ENCODE measurements at regions not wholly inside any gene's neighbourhood (a gene's known extent, or its start where the extent isn't known, plus 50 kb on each side); places are given as distances from the start of the nearest gene placed in this dataset.

DNA sequence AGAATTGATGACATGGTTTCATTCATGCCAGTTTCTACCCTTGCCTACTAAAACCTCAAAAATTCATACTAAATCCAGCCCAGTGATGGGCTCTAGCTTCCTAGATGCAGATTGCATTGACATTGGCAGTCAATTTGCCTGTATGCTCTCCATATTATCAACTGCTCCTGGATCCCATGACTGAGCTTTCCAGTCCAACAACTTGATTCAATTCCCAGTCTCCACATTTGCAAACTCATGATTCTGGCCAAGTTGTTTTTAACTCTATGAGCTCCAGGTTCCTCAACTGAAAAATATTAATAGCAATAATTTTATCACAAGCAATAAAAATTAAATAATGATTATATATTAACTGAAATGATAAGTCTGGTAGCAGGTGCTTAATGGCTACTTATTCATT lies 51.0 kb upstream of the DSC1 start:
- Histone ChIP-seq H3K36me3 (ENCODE audit: control insufficient read depth, insufficient read depth, low read length) (no peaks in the 10 kb centered on the region), H3K4me2 (ENCODE audit: insufficient read depth, low read length) (no peak overlapping the region), H3K79me2 (ENCODE audit: control insufficient read depth, insufficient read depth, low read length) (no peaks in the 10 kb centered on the region), H3K27me3 (ENCODE audit: control insufficient read depth in 2 of 2, insufficient read depth in 2 of 2, low read length in 2 of 2) (no peaks in the 10 kb centered on the region), H3K9me1 (ENCODE audit: control insufficient read depth, insufficient read depth, low read length) (no peaks in the 10 kb centered on the region), H3K4me1 (replicated peaks in 1 of 2; ENCODE audit: control insufficient read depth in 2 of 2, insufficient read depth in 2 of 2, low read length in 2 of 2) (no peaks in the 10 kb centered on the region), H3K9ac (ENCODE audit: insufficient read depth in 1 of 2, low read depth in 2 of 2, low read length in 2 of 2) (no peak overlapping the region), H2AFZ (ENCODE audit: low read depth, low read length) (no peak overlapping the region), H4K20me1 (replicated peaks; ENCODE audit: control insufficient read depth, insufficient read depth, low read length) (no peaks in the 10 kb centered on the region), H3K9me3 (replicated peaks; ENCODE audit: control insufficient read depth, insufficient read depth, low read depth, low read length) (no peaks in the 10 kb centered on the region), H3K27ac (ENCODE audit: extremely low read depth, low read depth, low read length) (no peak overlapping the region), H3K4me3 (no peak overlapping the region)
- FAIRE-seq (no peak), DNase-seq (ENCODE audit: extremely low read depth in 1 of 4, low spot score in 3 of 4) (no peak), ATAC-seq (no peak)
- in situ Hi-C loops (cut with MboI): no loop called here
- no TSS peak for BruUV-seq (replicated peaks)
- no peak for TF ChIP-seq COPS2 (conservative IDR thresholded peaks at IDR 0.05)
- TF ChIP-seq MBD2 (IDR thresholded peaks at IDR 0.05; ENCODE audit: borderline replicate concordance, low read depth): no peak
- intact Hi-C loops (cut with micrococcal nuclease): no loop called here
- CTCF ChIA-PET (ENCODE audit: low intra/inter-chr PET ratio): no interaction called here
- POLR2A ChIA-PET: no interaction called here

DNA sequence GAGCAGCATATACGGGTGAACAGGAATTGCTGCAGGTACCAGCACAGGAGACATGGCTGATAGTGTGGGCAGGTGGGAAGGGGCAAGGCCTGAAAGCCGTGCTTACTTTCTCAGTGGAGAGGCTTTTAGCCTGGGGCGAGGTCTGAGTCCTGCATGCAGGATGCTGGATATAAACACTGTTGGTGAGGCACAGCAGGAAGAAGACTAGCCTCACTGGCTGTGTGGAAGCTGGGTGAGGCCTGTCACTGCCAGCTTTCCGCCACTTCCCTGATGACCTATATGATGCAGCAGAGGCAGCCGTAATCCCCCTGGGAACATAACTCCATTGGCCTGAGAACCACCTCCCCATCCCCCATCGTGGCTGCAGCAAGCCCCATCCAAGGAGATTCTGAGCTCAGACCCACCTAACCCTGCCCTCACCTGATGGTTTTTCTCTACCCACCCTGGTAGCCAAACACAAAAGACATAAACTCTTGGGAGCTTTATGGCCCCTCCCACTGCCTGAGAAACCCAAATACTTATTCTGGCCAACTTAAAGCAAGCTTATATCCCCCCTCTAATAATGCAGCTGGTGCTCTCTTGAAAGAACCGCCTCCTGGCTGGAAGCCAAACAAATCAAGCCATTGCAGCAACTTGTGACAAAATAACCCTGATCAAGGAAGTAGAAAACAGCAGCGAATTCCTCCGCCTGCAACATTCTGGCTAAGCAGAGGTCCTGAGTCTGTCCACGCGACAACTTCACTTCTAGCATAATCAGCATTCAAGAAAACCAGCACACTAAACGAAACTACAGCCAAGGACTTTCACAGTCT lies 54.6 kb upstream of the DSC1 start:
- H4K20me1 ChIP-seq (replicated peaks; ENCODE audit: control insufficient read depth, insufficient read depth, low read length): no peaks in the 10 kb centered on the region
- ChIA-PET CTCF (ENCODE audit: low intra/inter-chr PET ratio) (no interaction called here), POLR2A (interaction anchor here (0.6 kb wide), 1 partner anchor 14 kb away, joined by 3 read pairs; no protein-coding TSS in a partner anchor)
- no peak for ATAC-seq
- H3K27ac ChIP-seq (ENCODE audit: extremely low read depth, low read depth, low read length): no peak overlapping the region
- no TSS peak for BruUV-seq (replicated peaks)
- H2AFZ ChIP-seq (ENCODE audit: low read depth, low read length): no peak overlapping the region
- in situ Hi-C loops (cut with MboI) (no loop called here), intact Hi-C loops (cut with micrococcal nuclease) (no loop called here)
- H3K9me1 ChIP-seq (ENCODE audit: control insufficient read depth, insufficient read depth, low read length): no peaks in the 10 kb centered on the region
- no peak overlapping the region for H3K9ac ChIP-seq (ENCODE audit: insufficient read depth in 1 of 2, low read depth in 2 of 2, low read length in 2 of 2)
- H3K4me2 ChIP-seq (ENCODE audit: insufficient read depth, low read length): no peak overlapping the region
- no peak for DNase-seq (ENCODE audit: extremely low read depth in 1 of 4, low spot score in 3 of 4)
- TF ChIP-seq ZNF124 (CRISPR knock-in tag; IDR thresholded peaks at IDR 0.05): no peak
- TF ChIP-seq NFIC (IDR thresholded peaks at IDR 0.05): peak; percentile 58; the same call in 1 of the 2 replicates
- TF ChIP-seq HDGF (IDR thresholded peaks at IDR 0.05): no peak
- TF ChIP-seq, protein P1, sequence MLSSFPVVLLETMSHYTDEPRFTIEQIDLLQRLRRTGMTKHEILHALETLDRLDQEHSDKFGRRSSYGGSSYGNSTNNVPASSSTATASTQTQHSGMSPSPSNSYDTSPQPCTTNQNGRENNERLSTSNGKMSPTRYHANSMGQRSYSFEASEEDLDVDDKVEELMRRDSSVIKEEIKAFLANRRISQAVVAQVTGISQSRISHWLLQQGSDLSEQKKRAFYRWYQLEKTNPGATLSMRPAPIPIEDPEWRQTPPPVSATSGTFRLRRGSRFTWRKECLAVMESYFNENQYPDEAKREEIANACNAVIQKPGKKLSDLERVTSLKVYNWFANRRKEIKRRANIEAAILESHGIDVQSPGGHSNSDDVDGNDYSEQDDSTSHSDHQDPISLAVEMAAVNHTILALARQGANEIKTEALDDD (IDR thresholded peaks at IDR 0.05): no peak
- 9% methylated on average over 12 of the region's 12 CpGs for WGBS (ENCODE audit: insufficient coverage, low coverage, missing lambda C conversion rate)
- no peaks in the 10 kb centered on the region for H3K36me3 ChIP-seq (ENCODE audit: control insufficient read depth, insufficient read depth, low read length)
- no peak for FAIRE-seq
- H3K79me2 ChIP-seq (ENCODE audit: control insufficient read depth, insufficient read depth, low read length): no peaks in the 10 kb centered on the region
- H3K27me3 ChIP-seq (ENCODE audit: control insufficient read depth in 2 of 2, insufficient read depth in 2 of 2, low read length in 2 of 2): no peaks in the 10 kb centered on the region
- H3K4me3 ChIP-seq: no peak overlapping the region
- no peaks in the 10 kb centered on the region for H3K4me1 ChIP-seq (replicated peaks in 1 of 2; ENCODE audit: control insufficient read depth in 2 of 2, insufficient read depth in 2 of 2, low read length in 2 of 2)
- H3K9me3 ChIP-seq (replicated peaks; ENCODE audit: control insufficient read depth, insufficient read depth, low read depth, low read length): no peaks in the 10 kb centered on the region

Data from K562 (cell line).